ENCODE measurements at regions not wholly inside any gene's neighbourhood (a gene's known extent, or its start where the extent isn't known, plus 50 kb on each side); places are given as distances from the start of the nearest gene placed in this dataset.

DNA sequence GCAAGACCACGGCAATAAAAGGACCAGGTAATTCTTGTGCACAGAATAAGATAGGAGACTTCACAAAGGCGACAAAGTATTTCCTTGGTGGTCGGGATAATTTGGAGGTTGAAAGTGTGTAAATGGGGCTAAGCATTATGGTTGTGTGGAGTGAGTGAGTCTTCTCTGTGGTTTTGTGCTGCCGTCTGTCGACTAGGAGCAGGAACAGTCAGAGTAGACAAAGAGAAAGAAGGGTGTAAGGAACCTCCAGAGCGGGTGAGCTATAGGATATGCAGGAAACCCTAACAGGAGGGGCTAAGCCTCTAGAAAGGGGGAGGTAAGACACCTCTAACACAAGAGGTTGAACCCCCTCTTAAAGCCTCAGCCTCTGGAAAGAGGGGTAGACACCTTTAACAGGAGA is 201.6 kb downstream of the SH2D4B start (continued):
- TF ChIP-seq FOXM1 (IDR thresholded peaks at IDR 0.05; ENCODE audit: low read depth, low read length) (no peak), NFYA (IDR thresholded peaks at IDR 0.05; ENCODE audit: borderline replicate concordance, low read depth, low read length) (no peak), LARP7 (IDR thresholded peaks at IDR 0.05) (no peak)
- TF ChIP-seq, protein P1, sequence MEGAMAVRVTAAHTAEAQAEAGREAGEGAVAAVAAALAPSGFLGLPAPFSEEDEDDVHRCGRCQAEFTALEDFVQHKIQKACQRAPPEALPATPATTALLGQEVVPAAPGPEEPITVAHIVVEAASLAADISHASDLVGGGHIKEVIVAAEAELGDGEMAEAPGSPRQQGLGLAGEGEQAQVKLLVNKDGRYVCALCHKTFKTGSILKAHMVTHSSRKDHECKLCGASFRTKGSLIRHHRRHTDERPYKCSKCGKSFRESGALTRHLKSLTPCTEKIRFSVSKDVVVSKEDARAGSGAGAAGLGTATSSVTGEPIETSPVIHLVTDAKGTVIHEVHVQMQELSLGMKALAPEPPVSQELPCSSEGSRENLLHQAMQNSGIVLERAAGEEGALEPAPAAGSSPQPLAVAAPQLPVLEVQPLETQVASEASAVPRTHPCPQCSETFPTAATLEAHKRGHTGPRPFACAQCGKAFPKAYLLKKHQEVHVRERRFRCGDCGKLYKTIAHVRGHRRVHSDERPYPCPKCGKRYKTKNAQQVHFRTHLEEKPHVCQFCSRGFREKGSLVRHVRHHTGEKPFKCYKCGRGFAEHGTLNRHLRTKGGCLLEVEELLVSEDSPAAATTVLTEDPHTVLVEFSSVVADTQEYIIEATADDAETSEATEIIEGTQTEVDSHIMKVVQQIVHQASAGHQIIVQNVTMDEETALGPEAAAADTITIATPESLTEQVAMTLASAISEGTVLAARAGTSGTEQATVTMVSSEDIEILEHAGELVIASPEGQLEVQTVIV (IDR thresholded peaks at IDR 0.05; ENCODE audit: borderline replicate concordance, partially characterized antibody) = no peak

DNA sequence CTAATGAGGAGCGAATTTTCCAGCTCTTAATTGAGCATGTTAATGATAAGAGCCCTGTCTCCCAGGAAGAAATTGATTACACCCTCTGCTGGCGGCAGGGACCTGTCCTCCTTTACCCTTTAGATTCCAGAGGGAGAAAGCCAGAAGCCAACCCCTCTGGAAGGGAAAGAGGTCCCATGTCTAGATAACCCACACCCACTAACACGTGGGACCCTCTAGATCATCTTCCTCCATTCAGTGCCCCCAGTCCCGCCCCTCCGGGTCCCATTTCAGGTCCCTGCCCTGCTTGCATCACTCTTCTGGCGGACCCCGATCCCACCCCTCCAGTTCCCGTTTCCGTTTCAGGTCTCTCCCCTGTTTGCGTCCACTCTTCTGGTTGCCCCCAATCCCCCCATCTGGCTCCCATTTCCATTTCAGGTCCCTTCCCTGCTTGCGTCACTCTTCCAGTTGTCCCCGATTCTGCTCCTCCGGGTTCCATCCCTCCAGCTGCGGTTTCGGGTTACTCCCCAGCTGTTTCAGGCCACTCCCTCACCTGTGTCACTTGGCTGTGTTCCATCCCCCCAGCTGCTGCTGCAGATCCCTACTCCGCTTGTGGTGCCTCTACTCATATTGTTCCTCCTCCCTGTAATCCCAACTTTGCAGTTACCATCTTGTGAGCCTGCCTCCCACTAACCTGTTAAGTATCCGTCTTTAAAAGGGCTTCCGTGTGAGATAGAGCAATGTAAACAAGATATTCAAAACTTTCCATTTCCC is 202.4 kb downstream of the SH2D4B start:
- intact Hi-C loops (cut with micrococcal nuclease; ENCODE audit: unreplicated experiment) (no loop called here), in situ Hi-C loops (cut with MboI) (no loop called here)
- Histone ChIP-seq H4K20me1 (ENCODE audit: control insufficient read depth, insufficient read depth) (no peaks in the 10 kb centered on the region), H3K4me2 (ENCODE audit: control insufficient read depth, insufficient read depth) (no peak overlapping the region), H3K36me3 (ENCODE audit: control insufficient read depth in 2 of 2, insufficient read depth in 2 of 2, low read length in 1 of 2) (no peaks in the 10 kb centered on the region), H3K9ac (ENCODE audit: control insufficient read depth, insufficient read depth, low read length) (no peak overlapping the region), H3K4me1 (ENCODE audit: control insufficient read depth, insufficient read depth, low read length) (no peaks in the 10 kb centered on the region), H3K4me3 (no peak overlapping the region), H3K79me2 (ENCODE audit: control insufficient read depth, insufficient read depth, low read length) (no peaks in the 10 kb centered on the region), H3K9me3 (replicated peaks; ENCODE audit: control insufficient read depth, insufficient read depth, low read length) (no peaks in the 10 kb centered on the region), H3K27ac (ENCODE audit: control insufficient read depth, insufficient read depth) (no peak overlapping the region), H3K27me3 (replicated peaks in 1 of 2; ENCODE audit: control insufficient read depth in 2 of 2, insufficient read depth in 2 of 2, low read length in 1 of 2) (no peaks in the 10 kb centered on the region), H2AFZ (ENCODE audit: control insufficient read depth, low read depth, low read length) (no peak overlapping the region)
- POLR2A ChIA-PET = no interaction called here
- 40% methylated on average over 17 of the region's 18 CpGs for WGBS (ENCODE audit: insufficient coverage, insufficient replicate concordance, low lambda C conversion rate, missing lambda C conversion rate)
- DNase-seq (ENCODE audit: low read depth, low spot score) (no peak), ATAC-seq (no peak), FAIRE-seq (no peak)
- BruUV-seq (replicated peaks) = no TSS peak
- CTCF ChIA-PET = interaction anchor here (0.6 kb wide), 1 partner anchor 440 kb away, joined by 4 read pairs; no protein-coding TSS in a partner anchor
- SMC1A ChIA-PET (ENCODE audit: uncharacterized antibody, unreplicated experiment) = no interaction called here
- RAD21 ChIA-PET (ENCODE audit: unreplicated experiment) = no interaction called here
- TF ChIP-seq, protein P2, sequence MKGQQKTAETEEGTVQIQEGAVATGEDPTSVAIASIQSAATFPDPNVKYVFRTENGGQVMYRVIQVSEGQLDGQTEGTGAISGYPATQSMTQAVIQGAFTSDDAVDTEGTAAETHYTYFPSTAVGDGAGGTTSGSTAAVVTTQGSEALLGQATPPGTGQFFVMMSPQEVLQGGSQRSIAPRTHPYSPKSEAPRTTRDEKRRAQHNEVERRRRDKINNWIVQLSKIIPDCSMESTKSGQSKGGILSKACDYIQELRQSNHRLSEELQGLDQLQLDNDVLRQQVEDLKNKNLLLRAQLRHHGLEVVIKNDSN (IDR thresholded peaks at IDR 0.05; ENCODE audit: borderline replicate concordance, extremely low read length, insufficient read depth, low read depth, low read length) = no peak
- TF ChIP-seq SP1 (IDR thresholded peaks at IDR 0.05; ENCODE audit: low read depth, low read length) = no peak
- no peak for TF ChIP-seq CEBPB (IDR thresholded peaks at IDR 0.05; ENCODE audit: borderline replicate concordance in 1 of 2, low read depth in 2 of 2, low read length in 2 of 2)
